IMR-90 (cell line): ENCODE measurements at regions not wholly inside any gene's neighbourhood (a gene's known extent, or its start where the extent isn't known, plus 50 kb on each side); places are given as distances from the start of the nearest gene placed in this dataset.

ENCODE experiments used
- ATAC-seq: fragments of 200-7000 bp; cut with Tn5 transposase; 2 replicates; pipeline ENCODE4 v1.9.1; 2020; ENCODE audit warnings: low read depth, mild to moderate bottlenecking, moderate library complexity
- BruUV-seq: library from RNA; stranded (reverse); fragments of 400-500 nt; replicated peaks from 2 replicates; lab custom pipeline; 2021; lab: Mats Ljungman, UMichigan
- CTCF ChIA-PET: fragments of 300-600 bp; formaldehyde crosslinking; extraction: SDS; loops from one replicate; lab custom pipeline; 2021; ENCODE audit warnings: antibody characterized with exemption; lab: Yijun Ruan, JAX
- POLR2A ChIA-PET: fragments of 300-600 bp; sonication (Branson Sonifier 250); formaldehyde crosslinking; loops from one replicate; lab custom pipeline; 2022; ENCODE audit warnings: antibody characterized with exemption; ENCODE audit not compliant: unreplicated experiment; lab: Charles Lee
- DNase-seq: peaks from one replicate; pipeline ENCODE4 v3.0.0; 2013
- H2AFZ ChIP-seq: replicated peaks from 2 replicates; pipeline ENCODE3; 2013; ENCODE audit warnings: low read length, mild to moderate bottlenecking; ENCODE audit not compliant: poor library complexity
- H2AK5ac ChIP-seq: 2 replicates; pipeline ENCODE4 v1.6.1; 2013; ENCODE audit warnings: low read depth, low read length, inconsistent platforms
- H2AK9ac ChIP-seq: replicated peaks from 2 replicates; pipeline ENCODE3; 2013; ENCODE audit warnings: mild to moderate bottlenecking, low read depth, low read length, moderate library complexity; ENCODE audit not compliant: poor library complexity
- H2BK120ac ChIP-seq: 2 replicates; pipeline ENCODE4 v1.6.1; 2013; ENCODE audit warnings: low read depth, low read length, inconsistent platforms
- H2BK15ac ChIP-seq: 3 replicates; pipeline ENCODE4 v1.6.1; 2013; ENCODE audit warnings: low read depth, low read length, inconsistent platforms
- H2BK20ac ChIP-seq: 2 replicates; pipeline ENCODE4 v1.6.1; 2013; ENCODE audit warnings: low read depth, mild to moderate bottlenecking, inconsistent platforms, low read length, moderate library complexity
- H2BK5ac ChIP-seq: 2 replicates; pipeline ENCODE4 v1.6.1; 2013; ENCODE audit warnings: mild to moderate bottlenecking, low read depth, low read length, inconsistent platforms; ENCODE audit not compliant: poor library complexity, severe bottlenecking
- H3K14ac ChIP-seq: replicated peaks from 2 replicates; pipeline ENCODE4 v1.6.1; 2013; ENCODE audit warnings: low read depth, low read length, inconsistent platforms
- H3K18ac ChIP-seq: 2 replicates; pipeline ENCODE4 v1.6.1; 2013; ENCODE audit warnings: low read depth, low read length, control low read depth
- H3K23ac ChIP-seq: 2 replicates; pipeline ENCODE4 v1.6.1; 2013; ENCODE audit warnings: low read depth, low read length, inconsistent platforms
- H3K27ac ChIP-seq: 2 replicates; pipeline ENCODE4 v1.5.1; 2013; ENCODE audit warnings: mild to moderate bottlenecking, control low read depth, low read length; ENCODE audit not compliant: insufficient read depth
- H3K27me3 ChIP-seq: 2 replicates; pipeline ENCODE4 v1.6.1; 2013; ENCODE audit warnings: low read length; ENCODE audit not compliant: control insufficient read depth, insufficient read depth
- H3K36me3 ChIP-seq: 2 replicates; pipeline ENCODE4 v1.6.1; 2013; ENCODE audit warnings: low read length, mixed read lengths; ENCODE audit not compliant: control insufficient read depth, insufficient read depth
- H3K4ac ChIP-seq: 2 replicates; pipeline ENCODE4 v1.6.1; 2013; ENCODE audit warnings: low read depth, low read length, inconsistent platforms
- H3K4me1 ChIP-seq: 2 replicates; pipeline ENCODE4 v1.6.1; 2013; ENCODE audit warnings: low read length, mixed read lengths; ENCODE audit not compliant: control insufficient read depth, insufficient read depth
- H3K4me2 ChIP-seq: 2 replicates; pipeline ENCODE4 v1.6.1; 2013; ENCODE audit warnings: low read depth, mild to moderate bottlenecking, control low read depth, low read length, moderate library complexity
- H3K4me3 ChIP-seq: 2 replicates; pipeline ENCODE4 v1.5.1; 2013; ENCODE audit warnings: low read depth, mild to moderate bottlenecking, control low read depth, low read length, moderate library complexity; ENCODE audit not compliant: insufficient read depth
- H3K56ac ChIP-seq: 2 replicates; pipeline ENCODE4 v1.6.1; 2013; ENCODE audit warnings: low read length, inconsistent platforms; ENCODE audit not compliant: insufficient read depth; ENCODE audit errors: extremely low read depth
- H3K79me1 ChIP-seq, 2 experiments: 2 replicates each; pipeline ENCODE4 v1.6.1; 2013; ENCODE audit warnings: low read length in 2 of 2, inconsistent platforms in 1 of 2, low read depth in 1 of 2
- H3K9ac ChIP-seq: 2 replicates; pipeline ENCODE4 v1.6.1; 2013; ENCODE audit warnings: low read depth, low read length, control low read depth
- H3K9me1 ChIP-seq: 2 replicates; pipeline ENCODE4 v1.6.1; 2013; ENCODE audit warnings: low read length, inconsistent platforms; ENCODE audit not compliant: insufficient read depth
- H3K9me3 ChIP-seq: 2 replicates; pipeline ENCODE4 v1.6.1; 2013; ENCODE audit warnings: low read length; ENCODE audit not compliant: control insufficient read depth, insufficient read depth
- H4K20me1 ChIP-seq: 2 replicates; pipeline ENCODE4 v1.6.1; 2013; ENCODE audit warnings: low read length, inconsistent platforms; ENCODE audit not compliant: insufficient read depth
- H4K5ac ChIP-seq: 2 replicates; pipeline ENCODE4 v1.6.1; 2013; ENCODE audit warnings: mild to moderate bottlenecking, low read depth, low read length, control low read depth
- H4K8ac ChIP-seq, 2 experiments: 2 replicates each; pipeline ENCODE4 v1.6.1; 2013; ENCODE audit warnings: low read depth in 2 of 2, low read length in 2 of 2, control low read depth in 1 of 2, inconsistent platforms in 1 of 2
- H4K91ac ChIP-seq: 2 replicates; pipeline ENCODE4 v1.6.1; 2013; ENCODE audit warnings: low read depth, low read length, inconsistent platforms; ENCODE audit not compliant: insufficient read depth
- BHLHE40 ChIP-seq: fragments of 150-350 bp; IDR thresholded peaks from 2 replicates; pipeline ENCODE4 v1.6.1; 2016; ENCODE audit warnings: mild to moderate bottlenecking, low read depth, low read length
- CEBPB ChIP-seq: IDR thresholded peaks from 2 replicates; pipeline ENCODE4 v1.6.1; 2012; ENCODE audit warnings: low read depth, low read length, improper control_type of control experiment
- CHD1 ChIP-seq: IDR thresholded peaks from 2 replicates; pipeline ENCODE4 v1.6.1; 2012; ENCODE audit warnings: low read depth, low read length, improper control_type of control experiment
- CTCF ChIP-seq: conservative IDR thresholded peaks from 2 replicates; pipeline ENCODE4 v1.5.1; 2012; ENCODE audit warnings: mild to moderate bottlenecking, low read depth, low read length, improper control_type of control experiment
- ELK1 ChIP-seq: fragments of 150-350 bp; IDR thresholded peaks from 2 replicates; pipeline ENCODE4 v1.6.1; 2016; ENCODE audit warnings: low read depth, mild to moderate bottlenecking, low read length, moderate library complexity, borderline replicate concordance
- FOS ChIP-seq: fragments of 150-350 bp; IDR thresholded peaks from 2 replicates; pipeline ENCODE4 v1.6.1; 2016; ENCODE audit warnings: low read depth, low read length
- MAFK ChIP-seq: IDR thresholded peaks from 2 replicates; pipeline ENCODE4 v1.6.1; 2012; ENCODE audit warnings: low read depth, low read length, improper control_type of control experiment
- MAZ ChIP-seq: IDR thresholded peaks from 2 replicates; pipeline ENCODE4 v1.6.1; 2012; ENCODE audit warnings: low read depth, mild to moderate bottlenecking, low read length, improper control_type of control experiment, moderate library complexity, borderline replicate concordance
- MXI1 ChIP-seq: IDR thresholded peaks from 2 replicates; pipeline ENCODE4 v1.6.1; 2012; ENCODE audit warnings: low read depth, mild to moderate bottlenecking, low read length, moderate library complexity, borderline replicate concordance
- NFE2L2 ChIP-seq: fragments of 150-350 bp; IDR thresholded peaks from 2 replicates; pipeline ENCODE4 v1.6.1; 2016; ENCODE audit warnings: low read depth, mild to moderate bottlenecking, low read length
- POLR2A ChIP-seq: IDR thresholded peaks from 2 replicates; pipeline ENCODE4 v1.6.1; 2012; ENCODE audit warnings: mild to moderate bottlenecking, low read depth, low read length
- RAD21 ChIP-seq: IDR thresholded peaks from 2 replicates; pipeline ENCODE4 v1.6.1; 2012; ENCODE audit warnings: low read length, improper control_type of control experiment
- RCOR1 ChIP-seq: IDR thresholded peaks from 2 replicates; pipeline ENCODE4 v1.6.1; 2012; ENCODE audit warnings: mild to moderate bottlenecking, low read length, improper control_type of control experiment; ENCODE audit not compliant: insufficient replicate concordance
- RFX5 ChIP-seq: IDR thresholded peaks from 2 replicates; pipeline ENCODE4 v1.8.0; 2012; ENCODE audit warnings: low read depth, mild to moderate bottlenecking, low read length, moderate library complexity
- SMC3 ChIP-seq: fragments of 150-350 bp; IDR thresholded peaks from 2 replicates; pipeline ENCODE4 v1.6.1; 2016; ENCODE audit warnings: low read depth, mild to moderate bottlenecking, antibody characterized with exemption, low read length, moderate library complexity
- USF2 ChIP-seq: fragments of 150-350 bp; IDR thresholded peaks from 2 replicates; pipeline ENCODE4 v1.6.1; 2017; ENCODE audit warnings: mild to moderate bottlenecking, antibody characterized with exemption, low read length, low read depth
- WGBS, 2 experiments: methylation state at CpG; one replicate each; pipeline versions ENCODE4 v1.1.5 to v1.1.7; 2013; ENCODE audit warnings: missing lambda C conversion rate in 2 of 2; ENCODE audit not compliant: insufficient read length in 1 of 2; ENCODE audit errors: extremely low coverage in 2 of 2; 5-methylcytosine and 5-hydroxymethylcytosine counted together
- dilution Hi-C: fragments of 300-500 bp; cut with HindIII; formaldehyde crosslinking; loops from one replicate; pipeline ENCODE4 v1.14.3; 2018; ENCODE audit warnings: low sequenced_read_pairs; ENCODE audit not compliant: unreplicated experiment
- in situ Hi-C: fragments of 300-500 bp; cut with MboI; formaldehyde crosslinking; loops from 3 replicates; pipeline ENCODE4 v1.14.3; 2019; ENCODE audit warnings: low sequenced_read_pairs, inconsistent platforms, mixed read lengths
- intact Hi-C: fragments of 100-400 bp; cut with micrococcal nuclease; formaldehyde crosslinking; loops from 2 replicates; pipeline ENCODE4 v1.10.0; 2022

- BruUV-seq: no TSS peak
- no peak overlapping the region for H2BK5ac ChIP-seq
- H2BK120ac ChIP-seq: no peak overlapping the region
- H3K4ac ChIP-seq: no peak overlapping the region
- no peak overlapping the region for H4K8ac ChIP-seq
- no peak overlapping the region for H3K4me2 ChIP-seq
- no peaks in the 10 kb centered on the region for H3K4me1 ChIP-seq
- no peak overlapping the region for H4K5ac ChIP-seq
- H3K4me3 ChIP-seq: no peak overlapping the region
- CTCF ChIA-PET: no interaction called here
- no peak overlapping the region for H3K27ac ChIP-seq
- no peaks in the 10 kb centered on the region for H4K20me1 ChIP-seq
- H3K9me1 ChIP-seq: no peaks in the 10 kb centered on the region
- H3K23ac ChIP-seq: no peak overlapping the region
- DNase-seq (no peak), ATAC-seq (no peak)
- dilution Hi-C loops (no loop called here), in situ Hi-C loops (no loop called here), intact Hi-C loops (no loop called here)
- no peak overlapping the region for H2AFZ ChIP-seq
- H4K91ac ChIP-seq: no peak overlapping the region
- H3K56ac ChIP-seq: no peak overlapping the region
- POLR2A ChIA-PET: no interaction called here
- no peak overlapping the region for H2AK5ac ChIP-seq
- H3K27me3 ChIP-seq: no peaks in the 10 kb centered on the region; the same call in 1 of the 2 replicates
- H3K18ac ChIP-seq: no peak overlapping the region
- H3K79me1 ChIP-seq: no peaks in the 10 kb centered on the region
- H2BK20ac ChIP-seq: no peak overlapping the region
- no peak overlapping the region for H2BK15ac ChIP-seq
- no peak overlapping the region for H2AK9ac ChIP-seq
- no peaks in the 10 kb centered on the region for H3K9me3 ChIP-seq
- no peak overlapping the region for H3K9ac ChIP-seq
- WGBS, 2 experiments: no CpG with 5 or more reads among the region's 6 CpGs
- H3K14ac ChIP-seq: no peak overlapping the region
- H3K36me3 ChIP-seq: no peaks in the 10 kb centered on the region
- TF ChIP-seq MAFK (no peak), SMC3 (no peak), BHLHE40 (no peak), RFX5 (no peak), POLR2A (no peak), RAD21 (no peak), CEBPB (no peak), FOS (no peak), CTCF (no peak), CHD1 (no peak), ELK1 (no peak), NFE2L2 (no peak), USF2 (no peak), RCOR1 (no peak), MAZ (no peak), MXI1 (no peak)
These were observed 158.4 kb downstream of the EN1 start for GRCh38 chr2:118689033-118689432.
